SK-N-DZ (cell line): ENCODE measurements at regions not wholly inside any gene's neighbourhood (a gene's known extent, or its start where the extent isn't known, plus 50 kb on each side); places are given as distances from the start of the nearest gene placed in this dataset.

ENCODE experiments used
- DNase-seq: peaks from one replicate; pipeline ENCODE4 v3.0.0-alpha.2; 2015; ENCODE audit warnings: low spot score

GRCh38 chr7:97601931-97602457 lies 129.9 kb upstream of the TAC1 start:
- no peak for DNase-seq

GRCh38 chr7:97620495-97620894 lies 111.4 kb upstream of the TAC1 start:
- no peak for DNase-seq

DNA sequence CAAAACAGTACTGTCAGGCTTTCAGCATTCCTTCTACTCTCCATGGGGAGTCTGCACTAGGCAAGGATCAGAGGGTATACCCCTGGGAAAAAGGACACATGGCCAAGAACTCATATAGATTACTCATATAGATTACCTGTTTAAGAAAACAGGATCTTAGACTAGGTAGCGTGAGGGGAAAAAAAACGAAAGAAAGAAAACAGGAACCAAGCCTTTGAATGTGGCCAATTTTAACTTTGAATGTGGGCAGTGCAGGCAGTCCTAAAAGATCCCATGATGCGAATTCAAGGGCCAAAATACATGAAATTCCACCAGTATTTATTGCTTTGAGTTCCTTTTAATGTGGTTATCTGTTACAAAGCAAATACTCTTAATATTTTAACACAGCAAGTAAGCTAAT lies 108.6 kb upstream of the TAC1 start:
- DNase-seq = no peak

DNA sequence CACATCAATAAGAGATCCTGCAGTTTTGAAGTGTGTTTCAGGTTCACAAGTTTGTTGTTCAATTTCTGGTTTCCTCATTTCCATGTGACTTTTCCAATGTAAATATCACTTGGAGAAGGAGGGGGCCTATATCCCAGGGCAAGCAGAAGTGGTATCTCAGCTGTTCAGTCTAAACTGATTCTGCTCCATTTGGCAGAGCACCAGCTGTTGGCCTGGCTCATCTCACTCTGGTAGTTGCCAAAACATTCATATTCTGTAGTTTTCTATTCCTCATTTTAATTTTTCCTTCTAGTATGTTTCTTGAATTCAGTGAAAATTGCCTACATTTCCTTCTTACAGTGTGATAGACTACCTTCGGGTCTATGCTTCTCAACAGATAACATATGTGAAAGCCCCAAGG lies 101.8 kb upstream of the TAC1 start:
- DNase-seq = no peak

DNA sequence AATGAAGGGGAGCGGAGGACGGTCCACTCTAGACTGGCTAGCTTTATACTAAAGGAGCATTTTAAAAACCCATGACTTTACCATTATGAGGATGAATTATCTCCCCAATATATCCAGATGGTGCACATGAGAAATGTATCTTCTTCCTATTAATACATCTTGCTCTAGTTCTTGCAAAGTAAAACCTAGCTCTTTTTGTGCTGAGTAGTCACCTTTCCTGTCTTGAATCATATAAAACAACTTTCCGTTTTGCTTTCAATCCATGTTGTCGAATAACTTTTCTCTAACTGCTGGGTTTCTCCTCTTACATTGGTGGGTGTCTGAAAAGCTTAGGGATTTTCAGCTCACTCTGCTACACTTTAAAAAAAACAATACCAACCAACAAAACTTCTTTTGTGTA lies 96.3 kb upstream of the TAC1 start:
- no peak for DNase-seq

GRCh38 chr7:97639036-97639435 lies 92.8 kb upstream of the TAC1 start:
- no peak for DNase-seq

- no peak for DNase-seq
Measured at GRCh38 chr7:97659363-97660045, 72.4 kb upstream of the TAC1 start.

DNA sequence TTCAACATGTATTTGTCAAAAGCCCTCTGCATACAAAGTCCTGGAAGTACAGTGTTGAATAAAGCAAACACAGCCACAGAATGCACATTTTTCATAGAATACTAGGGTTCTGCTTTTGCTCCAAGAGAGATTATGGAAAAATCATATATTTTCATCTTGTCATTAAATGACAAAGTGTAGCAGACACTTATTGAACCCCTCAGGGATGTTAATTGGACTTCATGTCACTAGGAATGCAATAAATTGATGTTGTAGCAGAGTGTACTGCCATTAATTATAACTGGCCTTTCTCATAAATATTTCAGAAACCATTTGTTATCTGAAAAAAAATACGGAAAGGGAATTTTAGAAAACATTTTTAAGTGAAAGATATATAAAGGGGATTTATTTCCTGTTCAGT lies 64.5 kb upstream of the TAC1 start:
- DNase-seq = no peak

GRCh38 chr7:97671571-97671970 lies 60.3 kb upstream of the TAC1 start:
- DNase-seq = no peak

- DNase-seq = no peak
Measured at GRCh38 chr7:97680622-97681021, 51.3 kb upstream of the TAC1 start.
